CD14-positive monocyte (primary cell): ENCODE measurements at regions not wholly inside any gene's neighbourhood (a gene's known extent, or its start where the extent isn't known, plus 50 kb on each side); places are given as distances from the start of the nearest gene placed in this dataset.

Source experiments
- DNase-seq, 3 donors: peaks; one replicate each; pipeline ENCODE4 v3.0.0-alpha.2; 2011 to 2022
- H2AFZ ChIP-seq: 2 replicates; pipeline ENCODE4 v1.6.0; 2012; ENCODE audit warnings: mild to moderate bottlenecking, low read depth, low read length, inconsistent platforms; ENCODE audit not compliant: insufficient read depth, poor library complexity, severe bottlenecking
- H3K27ac ChIP-seq, 2 donors: 1 replicate in 1 of 2; 2 replicates in 1 of 2; pipeline ENCODE4 v1.5.1; 2012 to 2013; ENCODE audit warnings: low read length in 2 of 2, control low read depth in 1 of 2, inconsistent platforms in 1 of 2, low read depth in 1 of 2, mild to moderate bottlenecking in 1 of 2
- H3K27me3 ChIP-seq, 2 donors: one replicate each; pipeline versions ENCODE4 v1.6.0 to v1.6.1; 2011 to 2013; ENCODE audit warnings: low read length in 2 of 2; ENCODE audit not compliant: control insufficient read depth in 2 of 2, insufficient read depth in 2 of 2
- H3K36me3 ChIP-seq, 2 donors: replicated peaks in 1 of 2; 1 replicate in 1 of 2; 2 replicates in 1 of 2; pipeline versions ENCODE4 v1.5.1 to v1.6.1; 2012 to 2013; ENCODE audit warnings: low read length in 2 of 2, control low read depth in 1 of 2, inconsistent platforms in 1 of 2, mild to moderate bottlenecking in 1 of 2; ENCODE audit not compliant: insufficient read depth in 2 of 2, control insufficient read depth in 1 of 2
- H3K4me1 ChIP-seq, 2 donors: 1 replicate in 1 of 2; 2 replicates in 1 of 2; pipeline versions ENCODE4 v1.5.1 to v1.6.1; 2012 to 2013; ENCODE audit warnings: low read length in 2 of 2, control low read depth in 1 of 2, inconsistent platforms in 1 of 2, mild to moderate bottlenecking in 1 of 2, moderate library complexity in 1 of 2; ENCODE audit not compliant: insufficient read depth in 2 of 2, control insufficient read depth in 1 of 2
- H3K4me2 ChIP-seq: replicated peaks from 2 replicates; pipeline ENCODE3; 2012; ENCODE audit warnings: low read length, moderate library complexity, mild to moderate bottlenecking; ENCODE audit not compliant: poor library complexity, severe bottlenecking; ENCODE audit errors: extremely low read depth
- H3K4me3 ChIP-seq, 3 experiments: fragments of 200-600 bp in 1 of 3; sonication (generic) in 1 of 3; replicated peaks in 1 of 3; 1 replicate in 2 of 3; 2 replicates in 1 of 3; pipeline ENCODE4 v1.5.1; 2011 to 2013; ENCODE audit warnings: low read length in 3 of 3, mild to moderate bottlenecking in 3 of 3, control low read depth in 2 of 3, low read depth in 2 of 3, inconsistent platforms in 1 of 3, moderate library complexity in 1 of 3
- H3K79me2 ChIP-seq: 2 replicates; pipeline ENCODE4 v1.6.0; 2012; ENCODE audit warnings: mild to moderate bottlenecking, control low read depth, inconsistent platforms, low read length, moderate library complexity; ENCODE audit not compliant: insufficient read depth
- H3K9ac ChIP-seq: 2 replicates; pipeline ENCODE4 v1.6.0; 2017; ENCODE audit warnings: low read length, mild to moderate bottlenecking; ENCODE audit not compliant: insufficient read depth, poor library complexity, severe bottlenecking
- H3K9me3 ChIP-seq, 2 donors: replicated peaks in 1 of 2; 1 replicate in 1 of 2; 2 replicates in 1 of 2; pipeline versions ENCODE4 v1.5.1 to v1.6.1; 2012 to 2013; ENCODE audit warnings: low read length in 2 of 2, control low read depth in 1 of 2; ENCODE audit not compliant: control insufficient read depth in 1 of 2, insufficient read depth in 1 of 2
- H4K20me1 ChIP-seq: 2 replicates; pipeline ENCODE4 v1.6.0; 2012; ENCODE audit warnings: mild to moderate bottlenecking, low read length, control low read depth, moderate library complexity; ENCODE audit not compliant: insufficient read depth
- H3K27ac Mint-ChIP-seq, 7 donors: one replicate each; pipeline ENCODE4 v1.8.0; 2020; ENCODE audit warnings: mild to moderate bottlenecking in 7 of 7, mixed read lengths in 7 of 7, moderate library complexity in 6 of 7, inconsistent platforms in 2 of 7
- H3K27me3 Mint-ChIP-seq, 3 donors: one replicate each; pipeline ENCODE4 v1.8.0; 2021 to 2022; ENCODE audit warnings: low read depth in 3 of 3, mild to moderate bottlenecking in 3 of 3, mixed read lengths in 3 of 3, moderate library complexity in 3 of 3, inconsistent platforms in 1 of 3
- H3K36me3 Mint-ChIP-seq, 2 donors: one replicate each; pipeline ENCODE4 v1.8.0; 2020; ENCODE audit warnings: mixed read lengths in 2 of 2, inconsistent platforms in 1 of 2, mild to moderate bottlenecking in 1 of 2
- H3K4me1 Mint-ChIP-seq: one replicate; pipeline ENCODE4 v1.8.0; 2020; ENCODE audit warnings: mild to moderate bottlenecking, mixed read lengths
- H3K4me3 Mint-ChIP-seq, 2 donors: one replicate each; pipeline ENCODE4 v1.8.0; 2020; ENCODE audit warnings: mild to moderate bottlenecking in 2 of 2, mixed read lengths in 2 of 2, moderate library complexity in 1 of 2
- H3K9me3 Mint-ChIP-seq, 7 donors: one replicate each; pipeline ENCODE4 v1.8.0; 2020 to 2022; ENCODE audit warnings: mixed read lengths in 7 of 7, mild to moderate bottlenecking in 6 of 7, moderate library complexity in 6 of 7, inconsistent platforms in 2 of 7
- CTCF ChIP-seq: fragments of 200-600 bp; IDR thresholded peaks from one replicate; pipeline ENCODE4 v1.8.0; 2022; ENCODE audit warnings: antibody characterized with exemption, mild to moderate bottlenecking
- WGBS: methylation state at CpG from one replicate; pipeline ENCODE4 v1.1.5; 2013; ENCODE audit warnings: missing lambda C conversion rate; ENCODE audit not compliant: insufficient coverage; 5-methylcytosine and 5-hydroxymethylcytosine counted together
- intact Hi-C, 2 donors: fragments of 100-400 bp; cut with micrococcal nuclease; formaldehyde crosslinking; loops; one replicate each; pipeline versions ENCODE4 v1.15.0 to v1.15.1; 2023

- H3K4me1 Mint-ChIP-seq = no peaks in the 10 kb centered on the region
- H4K20me1 ChIP-seq = no peaks in the 10 kb centered on the region
- WGBS = 0% methylated on average over 1 of the region's 2 CpGs
- H3K4me2 ChIP-seq = no peak overlapping the region
- no peak for TF ChIP-seq CTCF
- DNase-seq = no peak
- no peaks in the 10 kb centered on the region for H3K9me3 ChIP-seq
- no peak overlapping the region for H3K4me3 Mint-ChIP-seq
- H2AFZ ChIP-seq = no peak overlapping the region
- H3K9me3 Mint-ChIP-seq = no peaks in the 10 kb centered on the region
- H3K4me3 ChIP-seq = no peak overlapping the region
- H3K4me1 ChIP-seq = no peaks in the 10 kb centered on the region
- H3K27ac Mint-ChIP-seq = no peak overlapping the region
- H3K79me2 ChIP-seq = no peaks in the 10 kb centered on the region
- H3K27ac ChIP-seq = no peak overlapping the region
- peaks cover 0 to 10% (median 8%) of the 10 kb centered on the region in 3 donors for H3K27me3 Mint-ChIP-seq
- peaks cover 0 to 2% of the 10 kb centered on the region in 2 donors for H3K27me3 ChIP-seq
- intact Hi-C loops = no loop called here
- H3K9ac ChIP-seq = no peak overlapping the region
- no peaks in the 10 kb centered on the region for H3K36me3 Mint-ChIP-seq
- H3K36me3 ChIP-seq = no peaks in the 10 kb centered on the region
Measured at GRCh38 chr9:34887841-34888240, 70.2 kb upstream of the PHF24 start.

GRCh38 chr9:34884747-34885189 lies 73.3 kb upstream of the PHF24 start:
- 67% methylated on average over 2 of the region's 2 CpGs for WGBS
- Histone ChIP-seq H4K20me1 (no peaks in the 10 kb centered on the region), H3K79me2 (no peaks in the 10 kb centered on the region), H3K9ac (no peak overlapping the region), H3K27ac (no peak overlapping the region), H3K27me3 (peaks cover 0 to 2% of the 10 kb centered on the region in 2 donors), H3K4me2 (no peak overlapping the region), H3K4me1 (no peaks in the 10 kb centered on the region), H2AFZ (no peak overlapping the region), H3K9me3 (no peaks in the 10 kb centered on the region), H3K4me3 (no peak overlapping the region), H3K36me3 (no peaks in the 10 kb centered on the region)
- no peak for DNase-seq
- Mint-ChIP-seq H3K4me1 (no peaks in the 10 kb centered on the region), H3K36me3 (no peaks in the 10 kb centered on the region), H3K27ac (no peak overlapping the region), H3K9me3 (peaks cover 0 to 3% (median 0%) of the 10 kb centered on the region in 7 donors), H3K27me3 (peaks cover 0 to 6% (median 4%) of the 10 kb centered on the region in 3 donors), H3K4me3 (no peak overlapping the region)
- intact Hi-C loops = no loop called here
- no peak for TF ChIP-seq CTCF
